Colonic mucosa (tissue), 4 donors: ENCODE measurements at regions not wholly inside any gene's neighbourhood (a gene's known extent, or its start where the extent isn't known, plus 50 kb on each side); places are given as distances from the start of the nearest gene placed in this dataset.

Source experiments
- DNase-seq: peaks from one replicate; pipeline ENCODE4 v3.0.0-alpha.2; 2020
- H3K27ac ChIP-seq: fragments of 200-600 bp; one replicate; pipeline ENCODE4 v1.8.0; 2021
- H3K27me3 ChIP-seq: fragments of 200-600 bp; one replicate; pipeline ENCODE4 v1.8.0; 2021
- H3K36me3 ChIP-seq: fragments of 200-600 bp; one replicate; pipeline ENCODE4 v1.8.0; 2021
- H3K4me1 ChIP-seq: fragments of 200-600 bp; one replicate; pipeline ENCODE4 v1.8.0; 2021; ENCODE audit warnings: mild to moderate bottlenecking
- H3K4me3 ChIP-seq: fragments of 200-600 bp; one replicate; pipeline ENCODE4 v1.8.0; 2021
- H3K9ac ChIP-seq, 2 donors: one replicate each; pipeline ENCODE4 v1.7.0; 2013; ENCODE audit warnings: control low read depth in 2 of 2, low read depth in 2 of 2, low read length in 2 of 2
- H3K9me3 ChIP-seq: fragments of 200-600 bp; one replicate; pipeline ENCODE4 v1.8.0; 2021
- intact Hi-C: fragments of 100-400 bp; cut with DNase I; formaldehyde crosslinking; loops from one replicate; pipeline ENCODE4 v1.14.1; 2022
- TF ChIP-seq, protein P1 (sequence below): fragments of 200-600 bp; IDR thresholded peaks from one replicate; pipeline ENCODE4 v1.8.0; 2022; ENCODE audit warnings: antibody characterized with exemption, mild to moderate bottlenecking
- donor health status: healthy.
- donor health status: DM: no; HTN: no; CAD: no.
- donor health status: DM: no; HTN: no; CAD: no.

DNA sequence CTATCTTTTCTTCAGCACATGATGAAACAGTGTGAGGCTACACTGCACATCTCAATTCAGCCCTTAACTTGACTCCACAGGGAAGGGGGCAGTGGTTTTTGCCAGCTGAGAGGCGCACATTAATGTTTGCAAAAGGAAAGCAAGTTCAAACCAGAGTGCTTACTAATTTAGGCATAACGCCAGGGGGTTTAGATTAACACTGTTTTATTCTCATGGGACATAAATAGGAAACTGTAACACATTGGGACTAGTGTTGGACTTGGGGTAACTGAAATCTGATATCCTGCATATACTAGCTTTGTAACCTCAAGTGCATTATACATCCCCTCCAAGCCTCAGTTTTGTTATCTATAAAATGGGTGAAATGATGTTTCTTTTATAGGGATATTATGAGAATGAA, 821.2 kb upstream of the ID2 start:
- TF ChIP-seq, protein P1, sequence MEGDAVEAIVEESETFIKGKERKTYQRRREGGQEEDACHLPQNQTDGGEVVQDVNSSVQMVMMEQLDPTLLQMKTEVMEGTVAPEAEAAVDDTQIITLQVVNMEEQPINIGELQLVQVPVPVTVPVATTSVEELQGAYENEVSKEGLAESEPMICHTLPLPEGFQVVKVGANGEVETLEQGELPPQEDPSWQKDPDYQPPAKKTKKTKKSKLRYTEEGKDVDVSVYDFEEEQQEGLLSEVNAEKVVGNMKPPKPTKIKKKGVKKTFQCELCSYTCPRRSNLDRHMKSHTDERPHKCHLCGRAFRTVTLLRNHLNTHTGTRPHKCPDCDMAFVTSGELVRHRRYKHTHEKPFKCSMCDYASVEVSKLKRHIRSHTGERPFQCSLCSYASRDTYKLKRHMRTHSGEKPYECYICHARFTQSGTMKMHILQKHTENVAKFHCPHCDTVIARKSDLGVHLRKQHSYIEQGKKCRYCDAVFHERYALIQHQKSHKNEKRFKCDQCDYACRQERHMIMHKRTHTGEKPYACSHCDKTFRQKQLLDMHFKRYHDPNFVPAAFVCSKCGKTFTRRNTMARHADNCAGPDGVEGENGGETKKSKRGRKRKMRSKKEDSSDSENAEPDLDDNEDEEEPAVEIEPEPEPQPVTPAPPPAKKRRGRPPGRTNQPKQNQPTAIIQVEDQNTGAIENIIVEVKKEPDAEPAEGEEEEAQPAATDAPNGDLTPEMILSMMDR = no peak

GRCh38 chr2:7861910-7862702, 819.8 kb upstream of the ID2 start:
- no peak for DNase-seq
- H3K36me3 ChIP-seq = no peaks in the 10 kb centered on the region
- no peak overlapping the region for H3K27ac ChIP-seq
- H3K9ac ChIP-seq = no peak overlapping the region
- intact Hi-C loops = no loop called here
- no peak overlapping the region for H3K4me3 ChIP-seq
- TF ChIP-seq, protein P1 = no peak
- H3K27me3 ChIP-seq = no peaks in the 10 kb centered on the region
- H3K9me3 ChIP-seq = no peaks in the 10 kb centered on the region
- H3K4me1 ChIP-seq = no peaks in the 10 kb centered on the region

More for the DNA sequence above, 821.2 kb upstream of the ID2 start:
- no peak for DNase-seq
- no peak overlapping the region for H3K9ac ChIP-seq
- no peaks in the 10 kb centered on the region for H3K36me3 ChIP-seq
- H3K4me3 ChIP-seq = no peak overlapping the region
- no peaks in the 10 kb centered on the region for H3K27me3 ChIP-seq
- intact Hi-C loops = no loop called here
- H3K27ac ChIP-seq = no peak overlapping the region
- H3K4me1 ChIP-seq = no peaks in the 10 kb centered on the region
- no peaks in the 10 kb centered on the region for H3K9me3 ChIP-seq

- H3K9me3 ChIP-seq = no peaks in the 10 kb centered on the region
- H3K36me3 ChIP-seq = no peaks in the 10 kb centered on the region
- no peak overlapping the region for H3K9ac ChIP-seq
- no peak overlapping the region for H3K27ac ChIP-seq
- intact Hi-C loops = no loop called here
- H3K4me3 ChIP-seq = no peak overlapping the region
- TF ChIP-seq, protein P1 = no peak
- H3K4me1 ChIP-seq = no peaks in the 10 kb centered on the region
- DNase-seq = no peak
- H3K27me3 ChIP-seq = no peaks in the 10 kb centered on the region
These were observed 815.8 kb upstream of the ID2 start for GRCh38 chr2:7866104-7866503.

DNA sequence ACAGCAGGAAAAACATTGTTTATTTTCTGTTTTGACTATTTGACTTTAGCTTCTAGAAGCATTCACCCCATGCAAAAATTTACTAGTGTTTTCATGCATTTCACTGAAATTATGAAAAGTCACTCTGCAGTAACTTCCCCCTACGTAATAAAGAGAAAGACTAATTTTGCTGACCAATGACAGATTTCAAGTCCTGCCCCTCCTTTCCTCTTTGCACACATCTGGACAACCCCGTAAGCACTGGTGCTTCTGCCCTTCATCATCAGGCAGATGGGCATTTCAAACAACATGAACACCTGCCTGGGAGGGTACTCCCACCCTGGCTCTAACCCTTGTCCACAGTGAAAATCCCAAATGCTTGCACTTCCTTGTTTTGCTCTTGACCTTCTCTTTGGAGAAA, 815.0 kb upstream of the ID2 start:
- intact Hi-C loops = no loop called here
- Histone ChIP-seq H3K9me3 (no peaks in the 10 kb centered on the region), H3K36me3 (no peaks in the 10 kb centered on the region), H3K9ac (no peak overlapping the region), H3K27me3 (no peaks in the 10 kb centered on the region), H3K4me3 (no peak overlapping the region), H3K27ac (no peak overlapping the region), H3K4me1 (no peaks in the 10 kb centered on the region)
- TF ChIP-seq, protein P1 = no peak
- no peak for DNase-seq

DNA sequence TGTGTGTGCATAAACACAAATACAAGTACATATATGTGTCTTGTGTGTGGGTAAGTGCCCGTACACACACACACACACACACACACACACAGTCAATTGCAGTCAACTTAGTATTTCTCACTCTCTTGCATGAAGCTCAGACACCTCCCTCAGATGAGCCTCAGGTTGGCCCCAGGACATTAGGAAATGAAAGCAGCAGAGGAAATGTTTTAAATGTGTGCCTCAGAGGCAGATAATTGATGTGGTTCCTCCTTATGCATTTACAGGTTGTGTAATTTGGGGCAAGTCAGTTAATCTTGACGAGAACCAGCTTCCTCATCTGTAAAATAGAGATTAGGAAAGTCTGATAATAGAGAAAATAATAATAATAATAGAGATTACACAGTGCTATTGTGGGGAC, 814.0 kb upstream of the ID2 start:
- Histone ChIP-seq H3K4me1 (no peaks in the 10 kb centered on the region), H3K27ac (no peak overlapping the region), H3K27me3 (no peaks in the 10 kb centered on the region), H3K9me3 (no peaks in the 10 kb centered on the region), H3K36me3 (no peaks in the 10 kb centered on the region), H3K9ac (no peak overlapping the region), H3K4me3 (no peak overlapping the region)
- DNase-seq = no peak
- intact Hi-C loops = no loop called here
- TF ChIP-seq, protein P1 = no peak
